ENCODE measurements at regions not wholly inside any gene's neighbourhood (a gene's known extent, or its start where the extent isn't known, plus 50 kb on each side); places are given as distances from the start of the nearest gene placed in this dataset.

- H4K91ac ChIP-seq (ENCODE audit: insufficient read depth, low read depth, low read length) = no peak overlapping the region
- no peak overlapping the region for H3K4me3 ChIP-seq (ENCODE audit: insufficient read depth, low read depth, low read length)
- no peaks in the 10 kb centered on the region for H3K27me3 ChIP-seq (ENCODE audit: control insufficient read depth, insufficient read depth, low read length)
- TF ChIP-seq CEBPB (IDR thresholded peaks at IDR 0.05; ENCODE audit: low read depth, low read length) (no peak), RFX5 (IDR thresholded peaks at IDR 0.05; ENCODE audit: low read depth, low read length) (no peak), CTCF (conservative IDR thresholded peaks at IDR 0.05; ENCODE audit: low read depth, low read length) (no peak), FOS (IDR thresholded peaks at IDR 0.05; ENCODE audit: low read depth, low read length) (no peak), USF2 (IDR thresholded peaks at IDR 0.05; ENCODE audit: low read depth, low read length) (no peak), NFE2L2 (IDR thresholded peaks at IDR 0.05; ENCODE audit: low read depth, low read length) (no peak), BHLHE40 (IDR thresholded peaks at IDR 0.05; ENCODE audit: low read depth, low read length) (no peak), POLR2A (IDR thresholded peaks at IDR 0.05; ENCODE audit: low read depth, low read length) (no peak)
- no peak overlapping the region for H3K56ac ChIP-seq (ENCODE audit: extremely low read depth, insufficient read depth, low read length)
- no peak overlapping the region for H3K4ac ChIP-seq (ENCODE audit: low read depth, low read length)
- in situ Hi-C loops (cut with MboI; ENCODE audit: low sequenced_read_pairs) = no loop called here
- ChIA-PET CTCF (no interaction called here), POLR2A (ENCODE audit: unreplicated experiment) (no interaction called here)
- H3K36me3 ChIP-seq (ENCODE audit: control insufficient read depth, insufficient read depth, low read length) = no peaks in the 10 kb centered on the region
- H2BK20ac ChIP-seq (ENCODE audit: low read depth, low read length) = no peak overlapping the region
- BruUV-seq (replicated peaks) = no TSS peak
- dilution Hi-C loops (cut with HindIII; ENCODE audit: low sequenced_read_pairs, unreplicated experiment) = no loop called here
- no peak overlapping the region for H2AFZ ChIP-seq (replicated peaks; ENCODE audit: low read length, poor library complexity)
- no peak overlapping the region for H3K23ac ChIP-seq (ENCODE audit: low read depth, low read length)
- no peak overlapping the region for H4K5ac ChIP-seq (ENCODE audit: low read depth, low read length)
- H2BK5ac ChIP-seq (ENCODE audit: low read depth, low read length, poor library complexity, severe bottlenecking) = no peak overlapping the region
- no peak overlapping the region for H3K9ac ChIP-seq (ENCODE audit: low read depth, low read length)
- H4K8ac ChIP-seq (ENCODE audit: low read depth in 2 of 2, low read length in 2 of 2) = no peak overlapping the region
- H3K27ac ChIP-seq (ENCODE audit: insufficient read depth, low read length) = no peak overlapping the region
- no peak for ATAC-seq (ENCODE audit: low read depth)
- H2BK120ac ChIP-seq (ENCODE audit: low read depth, low read length) = no peak overlapping the region
- H3K9me3 ChIP-seq (ENCODE audit: control insufficient read depth, insufficient read depth, low read length) = peaks cover 6% of the 10 kb centered on the region
- DNase-seq = no peak
- no peak overlapping the region for H3K18ac ChIP-seq (ENCODE audit: low read depth, low read length)
- H3K4me2 ChIP-seq (ENCODE audit: low read depth, low read length) = no peak overlapping the region
- H2AK9ac ChIP-seq (replicated peaks; ENCODE audit: low read depth, low read length, poor library complexity) = no peak overlapping the region
- H4K20me1 ChIP-seq (ENCODE audit: insufficient read depth, low read length) = no peaks in the 10 kb centered on the region
- H3K79me1 ChIP-seq (ENCODE audit: low read depth in 1 of 2, low read length in 2 of 2) = no peaks in the 10 kb centered on the region
- no peak overlapping the region for H2BK15ac ChIP-seq (ENCODE audit: low read depth, low read length)
- no peaks in the 10 kb centered on the region for H3K4me1 ChIP-seq (ENCODE audit: control insufficient read depth, insufficient read depth, low read length)
- no peaks in the 10 kb centered on the region for H3K9me1 ChIP-seq (ENCODE audit: insufficient read depth, low read length)
- no peak overlapping the region for H2AK5ac ChIP-seq (ENCODE audit: low read depth, low read length)
- intact Hi-C loops (cut with micrococcal nuclease) = no loop called here
- WGBS, 2 experiments (ENCODE audit: extremely low coverage in 2 of 2, insufficient read length in 1 of 2) = 83% methylated on average over 2 of the region's 10 CpGs; no CpG with 5 or more reads in 1 of the 2 experiments
- H3K14ac ChIP-seq (replicated peaks; ENCODE audit: low read depth, low read length) = no peak overlapping the region
These were observed 100.2 kb upstream of the OPRM1 start for GRCh38 chr6:153938876-153939275.
